Ishikawa (cell line): ENCODE measurements at regions not wholly inside any gene's neighbourhood (a gene's known extent, or its start where the extent isn't known, plus 50 kb on each side); places are given as distances from the start of the nearest gene placed in this dataset.

Source experiments
- CEBPB ChIP-seq: IDR thresholded peaks from 2 replicates; pipeline ENCODE4 v1.6.1; 2012
- CREB1 ChIP-seq: IDR thresholded peaks from 2 replicates; pipeline ENCODE4 v1.6.1; 2012; ENCODE audit warnings: low read depth
- EGR1 ChIP-seq: IDR thresholded peaks from 2 replicates; pipeline ENCODE4 v1.6.1; 2012
- EP300 ChIP-seq: IDR thresholded peaks from 2 replicates; pipeline ENCODE4 v1.6.1; 2012; ENCODE audit warnings: borderline replicate concordance
- FOXM1 ChIP-seq: IDR thresholded peaks from 2 replicates; pipeline ENCODE4 v1.6.1; 2012; ENCODE audit warnings: low read depth, borderline replicate concordance
- NFIC ChIP-seq: IDR thresholded peaks from 2 replicates; pipeline ENCODE4 v1.6.1; 2012
- RAD21 ChIP-seq: IDR thresholded peaks from 2 replicates; pipeline ENCODE4 v1.6.1; 2012; ENCODE audit warnings: low read depth
- TAF1 ChIP-seq: IDR thresholded peaks from 2 replicates; pipeline ENCODE4 v1.6.1; 2012; ENCODE audit warnings: low read depth, mild to moderate bottlenecking
- TCF12 ChIP-seq: IDR thresholded peaks from 2 replicates; pipeline ENCODE4 v1.6.1; 2012; ENCODE audit warnings: low read depth
- TEAD4 ChIP-seq: IDR thresholded peaks from 2 replicates; pipeline ENCODE4 v1.6.1; 2012
- YY1 ChIP-seq: IDR thresholded peaks from 2 replicates; pipeline ENCODE4 v1.6.1; 2012; ENCODE audit warnings: low read depth
- ZBTB7A ChIP-seq: IDR thresholded peaks from 2 replicates; pipeline ENCODE4 v1.6.1; 2012; ENCODE audit warnings: low read depth
- TF ChIP-seq, protein P1 (sequence below): IDR thresholded peaks from 2 replicates; pipeline ENCODE4 v1.6.1; 2012; ENCODE audit warnings: low read depth, mild to moderate bottlenecking
- TF ChIP-seq, protein P2 (sequence below): IDR thresholded peaks from 2 replicates; pipeline ENCODE4 v1.6.1; 2012
- TF ChIP-seq, protein P3 (sequence below): IDR thresholded peaks from 2 replicates; pipeline ENCODE4 v1.6.1; 2012

DNA sequence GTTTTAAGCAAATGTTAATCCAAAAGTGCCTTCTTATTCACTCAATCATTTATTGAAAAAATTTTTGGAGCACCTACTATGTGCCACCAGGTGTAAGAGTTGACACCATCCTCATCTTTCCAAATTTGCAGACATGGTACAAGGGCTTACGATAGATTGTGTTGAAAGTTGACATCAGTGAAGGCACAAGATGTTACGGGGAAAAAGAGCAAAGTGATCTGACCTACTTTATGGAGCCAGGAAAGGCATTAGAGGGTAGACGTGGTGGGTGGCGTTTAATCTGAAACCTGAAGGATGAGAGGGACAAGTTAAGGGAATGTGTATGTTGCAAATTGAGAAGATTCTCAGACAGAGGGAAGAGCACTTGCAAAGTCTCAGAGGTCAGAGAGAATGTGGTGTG is 167.8 kb upstream of the HAND2 start:
- TF ChIP-seq NFIC, result no peak
- TF ChIP-seq TEAD4, result no peak
- TF ChIP-seq, protein P1, sequence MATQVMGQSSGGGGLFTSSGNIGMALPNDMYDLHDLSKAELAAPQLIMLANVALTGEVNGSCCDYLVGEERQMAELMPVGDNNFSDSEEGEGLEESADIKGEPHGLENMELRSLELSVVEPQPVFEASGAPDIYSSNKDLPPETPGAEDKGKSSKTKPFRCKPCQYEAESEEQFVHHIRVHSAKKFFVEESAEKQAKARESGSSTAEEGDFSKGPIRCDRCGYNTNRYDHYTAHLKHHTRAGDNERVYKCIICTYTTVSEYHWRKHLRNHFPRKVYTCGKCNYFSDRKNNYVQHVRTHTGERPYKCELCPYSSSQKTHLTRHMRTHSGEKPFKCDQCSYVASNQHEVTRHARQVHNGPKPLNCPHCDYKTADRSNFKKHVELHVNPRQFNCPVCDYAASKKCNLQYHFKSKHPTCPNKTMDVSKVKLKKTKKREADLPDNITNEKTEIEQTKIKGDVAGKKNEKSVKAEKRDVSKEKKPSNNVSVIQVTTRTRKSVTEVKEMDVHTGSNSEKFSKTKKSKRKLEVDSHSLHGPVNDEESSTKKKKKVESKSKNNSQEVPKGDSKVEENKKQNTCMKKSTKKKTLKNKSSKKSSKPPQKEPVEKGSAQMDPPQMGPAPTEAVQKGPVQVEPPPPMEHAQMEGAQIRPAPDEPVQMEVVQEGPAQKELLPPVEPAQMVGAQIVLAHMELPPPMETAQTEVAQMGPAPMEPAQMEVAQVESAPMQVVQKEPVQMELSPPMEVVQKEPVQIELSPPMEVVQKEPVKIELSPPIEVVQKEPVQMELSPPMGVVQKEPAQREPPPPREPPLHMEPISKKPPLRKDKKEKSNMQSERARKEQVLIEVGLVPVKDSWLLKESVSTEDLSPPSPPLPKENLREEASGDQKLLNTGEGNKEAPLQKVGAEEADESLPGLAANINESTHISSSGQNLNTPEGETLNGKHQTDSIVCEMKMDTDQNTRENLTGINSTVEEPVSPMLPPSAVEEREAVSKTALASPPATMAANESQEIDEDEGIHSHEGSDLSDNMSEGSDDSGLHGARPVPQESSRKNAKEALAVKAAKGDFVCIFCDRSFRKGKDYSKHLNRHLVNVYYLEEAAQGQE, result no peak
- no peak for TF ChIP-seq EP300
- no peak for TF ChIP-seq TCF12
- TF ChIP-seq EGR1, result no peak
- TF ChIP-seq ZBTB7A, result no peak
- TF ChIP-seq, protein P2, sequence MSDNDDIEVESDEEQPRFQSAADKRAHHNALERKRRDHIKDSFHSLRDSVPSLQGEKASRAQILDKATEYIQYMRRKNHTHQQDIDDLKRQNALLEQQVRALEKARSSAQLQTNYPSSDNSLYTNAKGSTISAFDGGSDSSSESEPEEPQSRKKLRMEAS, result no peak
- no peak for TF ChIP-seq YY1
- TF ChIP-seq, protein P3, sequence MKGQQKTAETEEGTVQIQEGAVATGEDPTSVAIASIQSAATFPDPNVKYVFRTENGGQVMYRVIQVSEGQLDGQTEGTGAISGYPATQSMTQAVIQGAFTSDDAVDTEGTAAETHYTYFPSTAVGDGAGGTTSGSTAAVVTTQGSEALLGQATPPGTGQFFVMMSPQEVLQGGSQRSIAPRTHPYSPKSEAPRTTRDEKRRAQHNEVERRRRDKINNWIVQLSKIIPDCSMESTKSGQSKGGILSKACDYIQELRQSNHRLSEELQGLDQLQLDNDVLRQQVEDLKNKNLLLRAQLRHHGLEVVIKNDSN, result no peak
- no peak for TF ChIP-seq CEBPB
- TF ChIP-seq CREB1, result no peak
- no peak for TF ChIP-seq TAF1

DNA sequence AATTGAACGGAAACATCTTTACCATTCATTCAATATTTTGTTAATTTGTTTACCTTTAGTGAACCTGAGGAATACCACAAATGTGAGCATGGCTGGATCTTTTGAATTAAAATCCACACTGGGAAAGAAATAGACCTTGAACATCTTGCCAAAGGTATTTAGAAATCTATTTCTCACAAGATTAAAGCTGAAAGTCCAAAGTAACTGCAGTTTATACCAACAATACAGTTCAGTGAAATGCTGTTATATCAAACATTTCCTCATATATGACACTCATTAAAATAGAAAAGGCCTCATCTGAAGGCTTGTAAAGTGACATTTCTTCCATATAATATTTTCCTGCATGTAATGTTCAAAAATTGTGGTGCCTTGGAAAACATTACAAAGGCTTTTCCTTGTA is 166.5 kb upstream of the HAND2 start:
- TF ChIP-seq CREB1 (no peak), TCF12 (no peak), FOXM1 (no peak), CEBPB (no peak), EP300 (no peak), TAF1 (no peak)
- TF ChIP-seq, protein P3, result no peak
- TF ChIP-seq, protein P1, result no peak

DNA sequence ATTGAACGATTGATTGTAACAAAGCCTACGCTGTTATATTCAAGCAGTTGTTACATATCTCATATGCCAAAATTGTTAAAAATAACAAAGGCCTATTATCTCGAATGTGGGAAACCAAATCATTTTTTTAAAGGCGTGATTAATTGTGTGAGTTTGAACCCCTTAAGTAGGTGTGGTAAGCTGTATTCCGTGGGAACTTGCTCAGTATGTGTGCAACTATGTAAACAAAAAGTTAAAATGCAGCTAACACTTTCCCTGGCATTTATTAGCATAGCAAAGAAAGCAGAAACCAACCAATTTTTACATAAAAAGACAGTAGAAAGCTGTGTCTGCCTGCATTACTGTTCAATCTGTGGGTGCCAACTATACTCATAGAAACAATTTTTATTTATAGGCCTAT is 166.0 kb upstream of the HAND2 start:
- TF ChIP-seq, protein P3, result no peak
- TF ChIP-seq NFIC (no peak), EGR1 (no peak), YY1 (no peak), CREB1 (no peak), TEAD4 (no peak), TCF12 (no peak), FOXM1 (no peak), EP300 (no peak), RAD21 (no peak), TAF1 (no peak), ZBTB7A (no peak), CEBPB (no peak)
- TF ChIP-seq, protein P1, result no peak
- TF ChIP-seq, protein P2, result no peak

DNA sequence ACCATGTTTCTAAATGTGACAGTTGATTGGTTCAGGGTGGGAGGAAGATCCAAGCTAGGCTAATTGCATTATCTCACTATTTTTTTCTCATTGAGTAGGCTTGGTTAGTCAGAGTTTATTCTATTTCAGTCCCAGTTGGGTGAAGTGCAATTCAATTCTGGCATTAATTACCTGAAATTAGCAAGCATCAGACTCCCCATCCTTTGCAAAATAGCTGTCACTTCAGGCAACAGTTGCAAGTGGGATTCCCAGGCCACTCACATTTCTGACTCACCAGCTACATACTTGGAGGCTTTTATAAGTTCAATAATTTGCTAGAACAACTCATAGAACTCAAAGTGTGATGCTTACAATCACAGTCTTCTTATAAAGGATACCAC is 155.8 kb upstream of the HAND2 start:
- TF ChIP-seq, protein P3, result no peak
- TF ChIP-seq CEBPB (no peak), TCF12 (no peak)
